ENCODE measurements at regions not wholly inside any gene's neighbourhood (a gene's known extent, or its start where the extent isn't known, plus 50 kb on each side); places are given as distances from the start of the nearest gene placed in this dataset.

- TF ChIP-seq EP300 (IDR thresholded peaks at IDR 0.05; ENCODE audit: borderline replicate concordance) (no peak), RAD21 (IDR thresholded peaks at IDR 0.05; ENCODE audit: low read depth) (no peak), CEBPB (IDR thresholded peaks at IDR 0.05) (no peak), TAF1 (IDR thresholded peaks at IDR 0.05; ENCODE audit: low read depth) (no peak)
These were observed 211.3 kb downstream of the TMEM121 start for GRCh38 chr14:105737504-105738246.
